ENCODE measurements at regions not wholly inside any gene's neighbourhood (a gene's known extent, or its start where the extent isn't known, plus 50 kb on each side); places are given as distances from the start of the nearest gene placed in this dataset.
"Not testable (repeated sequence)": the region's sequence is repeated elsewhere in the genome, so short reads cannot be mapped to it uniquely, and the experiment has no call there.

GRCh38 chrX:76555816-76556215 lies 128.3 kb downstream of the MAGEE1 start:
- Mint-ChIP-seq H3K4me1 (no peaks in the 10 kb centered on the region), H3K27ac (no peak overlapping the region), H3K4me3 (no peak overlapping the region), H3K27me3 (ENCODE audit: insufficient read depth, low read depth) (no peaks in the 10 kb centered on the region), H3K9me3 (peaks cover 33% of the 10 kb centered on the region), H3K36me3 (no peaks in the 10 kb centered on the region)
- DNase-seq (ENCODE audit: low spot score): peak; percentile 78
- no peaks in the 10 kb centered on the region for H4K20me1 ChIP-seq (ENCODE audit: low read depth)
- no peaks in the 10 kb centered on the region for H3K36me3 ChIP-seq
- no peak overlapping the region for H3K9ac ChIP-seq
- no peaks in the 10 kb centered on the region for H3K27me3 ChIP-seq
- no peaks in the 10 kb centered on the region for H3K79me2 ChIP-seq (ENCODE audit: low read depth)
- H3F3A ChIP-seq (ENCODE audit: low read depth): no peaks in the 10 kb centered on the region
- no peak for TF ChIP-seq EZH2 (IDR thresholded peaks at IDR 0.05)
- peak; percentile 59 for TF ChIP-seq CTCF (IDR thresholded peaks at IDR 0.05)
- no peak for TF ChIP-seq EZH2phosphoT487 (IDR thresholded peaks at IDR 0.05)
- H3K9me3 ChIP-seq (ENCODE audit: low read depth): peaks cover 14% of the 10 kb centered on the region
- H3K27ac ChIP-seq: no peak overlapping the region
- no peak overlapping the region for H3K4me3 ChIP-seq
- H2AFZ ChIP-seq (replicated peaks): peak overlapping the region; percentile 60
- no peaks in the 10 kb centered on the region for H3K4me1 ChIP-seq
- no peak overlapping the region for H3K4me2 ChIP-seq

- not testable (repeated sequence) for H3K4me1 ChIP-seq; H3K4me2 ChIP-seq; H3K27ac Mint-ChIP-seq; H2AFZ ChIP-seq (replicated peaks); H3K4me3 ChIP-seq; H3K4me1 Mint-ChIP-seq; H3K27ac ChIP-seq; H3K36me3 Mint-ChIP-seq; H3K9ac ChIP-seq; H3K27me3 ChIP-seq; H3K27me3 Mint-ChIP-seq (ENCODE audit: insufficient read depth, low read depth); H3F3A ChIP-seq (ENCODE audit: low read depth); H4K20me1 ChIP-seq (ENCODE audit: low read depth); H3K9me3 ChIP-seq (ENCODE audit: low read depth); H3K4me3 Mint-ChIP-seq; H3K79me2 ChIP-seq (ENCODE audit: low read depth); H3K36me3 ChIP-seq; DNase-seq (ENCODE audit: low spot score)
- H3K9me3 Mint-ChIP-seq: peaks cover 17% of the 10 kb centered on the region
Measured at GRCh38 chrX:76564842-76565241, 137.3 kb downstream of the MAGEE1 start.

GRCh38 chrX:76605390-76605789 lies 177.9 kb downstream of the MAGEE1 start:
- no peak overlapping the region for H3K4me2 ChIP-seq
- H3F3A ChIP-seq (ENCODE audit: low read depth): no peaks in the 10 kb centered on the region
- H3K27ac Mint-ChIP-seq: no peak overlapping the region
- H3K4me3 ChIP-seq: no peak overlapping the region
- H3K27ac ChIP-seq: no peak overlapping the region
- peaks cover 14% of the 10 kb centered on the region for H3K9me3 Mint-ChIP-seq
- H3K79me2 ChIP-seq (ENCODE audit: low read depth): no peaks in the 10 kb centered on the region
- H3K36me3 Mint-ChIP-seq: no peaks in the 10 kb centered on the region
- no peak overlapping the region for H3K4me3 Mint-ChIP-seq
- DNase-seq (ENCODE audit: low spot score): no peak
- H4K20me1 ChIP-seq (ENCODE audit: low read depth): no peaks in the 10 kb centered on the region
- no peak for TF ChIP-seq CTCF (IDR thresholded peaks at IDR 0.05)
- no peak for TF ChIP-seq EZH2 (IDR thresholded peaks at IDR 0.05)
- TF ChIP-seq EZH2phosphoT487 (IDR thresholded peaks at IDR 0.05): no peak
- no peaks in the 10 kb centered on the region for H3K27me3 ChIP-seq
- no peak overlapping the region for H3K9ac ChIP-seq
- no peaks in the 10 kb centered on the region for H3K4me1 Mint-ChIP-seq
- peaks cover 20% of the 10 kb centered on the region for H3K9me3 ChIP-seq (ENCODE audit: low read depth)
- H3K36me3 ChIP-seq: peaks cover 4% of the 10 kb centered on the region
- no peak overlapping the region for H2AFZ ChIP-seq (replicated peaks)
- no peaks in the 10 kb centered on the region for H3K4me1 ChIP-seq
- H3K27me3 Mint-ChIP-seq (ENCODE audit: insufficient read depth, low read depth): peaks cover 2% of the 10 kb centered on the region

- H3K9me3 Mint-ChIP-seq: peaks cover 21% of the 10 kb centered on the region
- Histone ChIP-seq H3K9me3 (ENCODE audit: low read depth) (peaks cover 16% of the 10 kb centered on the region), H3K79me2 (ENCODE audit: low read depth) (no peaks in the 10 kb centered on the region), H3K27me3 (no peaks in the 10 kb centered on the region), H3K4me3 (no peak overlapping the region), H2AFZ (replicated peaks) (no peak overlapping the region), H3K36me3 (no peaks in the 10 kb centered on the region), H3K4me1 (no peaks in the 10 kb centered on the region), H4K20me1 (ENCODE audit: low read depth) (no peaks in the 10 kb centered on the region), H3K27ac (no peak overlapping the region), H3K9ac (no peak overlapping the region), H3K4me2 (no peak overlapping the region), H3F3A (ENCODE audit: low read depth) (no peaks in the 10 kb centered on the region)
- no peak for DNase-seq (ENCODE audit: low spot score)
- no peak overlapping the region for H3K27ac Mint-ChIP-seq
- no peaks in the 10 kb centered on the region for H3K36me3 Mint-ChIP-seq
- no peaks in the 10 kb centered on the region for H3K27me3 Mint-ChIP-seq (ENCODE audit: insufficient read depth, low read depth)
- TF ChIP-seq CTCF (IDR thresholded peaks at IDR 0.05): no peak
- TF ChIP-seq EZH2phosphoT487 (IDR thresholded peaks at IDR 0.05): no peak
- TF ChIP-seq EZH2 (IDR thresholded peaks at IDR 0.05): no peak
- H3K4me3 Mint-ChIP-seq: no peak overlapping the region
- H3K4me1 Mint-ChIP-seq: no peaks in the 10 kb centered on the region
Measured at GRCh38 chrX:76617020-76617419, 189.5 kb downstream of the MAGEE1 start.

Measured in neural progenitor cell (in vitro differentiated cells).